ENCODE measurements at regions not wholly inside any gene's neighbourhood (a gene's known extent, or its start where the extent isn't known, plus 50 kb on each side); places are given as distances from the start of the nearest gene placed in this dataset.

DNA sequence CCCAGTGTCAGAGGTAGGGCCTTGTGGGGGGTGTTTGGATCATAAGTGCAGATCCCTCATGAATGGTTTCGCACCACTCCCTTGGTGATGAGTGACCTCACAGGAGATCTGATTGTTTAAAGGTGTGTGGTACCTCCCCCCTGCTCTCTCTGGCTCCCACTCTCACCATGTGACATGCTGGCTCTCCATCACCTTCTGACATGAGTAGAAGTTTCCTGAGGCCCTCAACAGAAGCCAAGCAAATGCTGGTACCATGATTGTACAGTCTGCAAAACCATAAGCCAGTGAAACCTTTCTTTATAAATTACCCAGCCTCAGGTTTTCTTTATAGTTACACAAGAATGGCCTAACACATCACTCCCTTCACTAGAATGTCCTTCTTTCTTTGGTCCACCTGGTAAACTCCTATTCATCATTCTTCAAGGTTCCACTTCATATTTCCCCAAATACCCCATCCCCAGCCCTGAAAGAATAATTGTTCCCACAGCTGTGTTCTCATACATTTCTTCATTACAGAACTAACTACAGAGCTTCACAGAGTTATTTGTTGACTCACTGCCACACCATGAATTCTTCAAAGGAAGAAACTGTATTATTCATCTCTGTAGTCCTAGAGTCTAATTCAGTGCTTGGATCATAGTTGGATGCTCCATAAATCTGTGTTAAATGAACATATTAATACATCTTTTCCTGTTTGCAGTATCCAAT lies 81.2 kb upstream of the STK17B start:
- TF ChIP-seq EZH2 (IDR thresholded peaks at IDR 0.05; ENCODE audit: low read length, missing control alignments) = no peak
- TF ChIP-seq, protein P1, sequence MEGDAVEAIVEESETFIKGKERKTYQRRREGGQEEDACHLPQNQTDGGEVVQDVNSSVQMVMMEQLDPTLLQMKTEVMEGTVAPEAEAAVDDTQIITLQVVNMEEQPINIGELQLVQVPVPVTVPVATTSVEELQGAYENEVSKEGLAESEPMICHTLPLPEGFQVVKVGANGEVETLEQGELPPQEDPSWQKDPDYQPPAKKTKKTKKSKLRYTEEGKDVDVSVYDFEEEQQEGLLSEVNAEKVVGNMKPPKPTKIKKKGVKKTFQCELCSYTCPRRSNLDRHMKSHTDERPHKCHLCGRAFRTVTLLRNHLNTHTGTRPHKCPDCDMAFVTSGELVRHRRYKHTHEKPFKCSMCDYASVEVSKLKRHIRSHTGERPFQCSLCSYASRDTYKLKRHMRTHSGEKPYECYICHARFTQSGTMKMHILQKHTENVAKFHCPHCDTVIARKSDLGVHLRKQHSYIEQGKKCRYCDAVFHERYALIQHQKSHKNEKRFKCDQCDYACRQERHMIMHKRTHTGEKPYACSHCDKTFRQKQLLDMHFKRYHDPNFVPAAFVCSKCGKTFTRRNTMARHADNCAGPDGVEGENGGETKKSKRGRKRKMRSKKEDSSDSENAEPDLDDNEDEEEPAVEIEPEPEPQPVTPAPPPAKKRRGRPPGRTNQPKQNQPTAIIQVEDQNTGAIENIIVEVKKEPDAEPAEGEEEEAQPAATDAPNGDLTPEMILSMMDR (conservative IDR thresholded peaks at IDR 0.05 in 1 of 2, IDR thresholded peaks at IDR 0.05 in 1 of 2; ENCODE audit: low read depth in 1 of 2, low read length in 2 of 2) = no peak
